H9 (cell line): ENCODE measurements at regions not wholly inside any gene's neighbourhood (a gene's known extent, or its start where the extent isn't known, plus 50 kb on each side); places are given as distances from the start of the nearest gene placed in this dataset.

Experiments
- DNase-seq: peaks from one replicate; pipeline ENCODE4 v3.0.0-alpha.2; 2017
- H2AFZ ChIP-seq: one replicate; pipeline ENCODE4 v1.6.1; 2013; ENCODE audit warnings: mild to moderate bottlenecking, low read length, control low read depth, moderate library complexity
- H2AK5ac ChIP-seq: 2 replicates; pipeline ENCODE4 v1.6.1; 2013; ENCODE audit warnings: low read length, control low read depth, mixed read lengths; ENCODE audit not compliant: insufficient read length
- H2BK120ac ChIP-seq: one replicate; pipeline ENCODE4 v1.6.1; 2013; ENCODE audit warnings: low read depth, mild to moderate bottlenecking, low read length, control low read depth, inconsistent platforms; ENCODE audit not compliant: poor library complexity, severe bottlenecking
- H2BK12ac ChIP-seq: 2 replicates; pipeline ENCODE4 v1.6.1; 2013; ENCODE audit warnings: low read length, control low read depth, mixed read lengths, low read depth; ENCODE audit not compliant: insufficient read length
- H2BK15ac ChIP-seq: 2 replicates; pipeline ENCODE4 v1.6.1; 2013; ENCODE audit warnings: low read depth, low read length, control low read depth
- H2BK20ac ChIP-seq: one replicate; pipeline ENCODE4 v1.6.1; 2013; ENCODE audit warnings: low read depth, mild to moderate bottlenecking, low read length, control low read depth, inconsistent platforms; ENCODE audit not compliant: poor library complexity, severe bottlenecking
- H2BK5ac ChIP-seq: 2 replicates; pipeline ENCODE4 v1.6.1; 2013; ENCODE audit warnings: low read length, control low read depth, mixed read lengths; ENCODE audit not compliant: insufficient read length
- H3K14ac ChIP-seq: 2 replicates; pipeline ENCODE4 v1.6.1; 2013; ENCODE audit warnings: low read length, control low read depth; ENCODE audit not compliant: insufficient read depth
- H3K18ac ChIP-seq: 2 replicates; pipeline ENCODE4 v1.6.1; 2013; ENCODE audit warnings: low read depth, mild to moderate bottlenecking, mixed read lengths, low read length, control low read depth; ENCODE audit not compliant: insufficient read length
- H3K23ac ChIP-seq: 2 replicates; pipeline ENCODE4 v1.6.1; 2013; ENCODE audit warnings: low read length, control low read depth, mixed read lengths, low read depth; ENCODE audit not compliant: insufficient read length
- H3K23me2 ChIP-seq: 2 replicates; pipeline ENCODE4 v1.6.1; 2013; ENCODE audit warnings: low read depth, mild to moderate bottlenecking, mixed read lengths, low read length, control low read depth; ENCODE audit not compliant: insufficient read length, poor library complexity, severe bottlenecking
- H3K27ac ChIP-seq: 2 replicates; pipeline ENCODE4 v1.5.1; 2013; ENCODE audit warnings: low read length, control low read depth, mixed read lengths, low read depth; ENCODE audit not compliant: insufficient read length
- H3K27me3 ChIP-seq: 2 replicates; pipeline ENCODE4 v1.6.1; 2013; ENCODE audit warnings: low read length, control low read depth, inconsistent platforms; ENCODE audit not compliant: insufficient read depth
- H3K4ac ChIP-seq: 2 replicates; pipeline ENCODE4 v1.6.1; 2013; ENCODE audit warnings: low read depth, mild to moderate bottlenecking, control low read depth, inconsistent platforms, low read length, moderate library complexity
- H3K4me1 ChIP-seq: 2 replicates; pipeline ENCODE4 v1.6.1; 2013; ENCODE audit warnings: low read length, control low read depth, inconsistent platforms; ENCODE audit not compliant: insufficient read depth
- H3K4me2 ChIP-seq: 2 replicates; pipeline ENCODE4 v1.6.1; 2013; ENCODE audit warnings: low read length, control low read depth, mixed read lengths; ENCODE audit not compliant: insufficient read length, insufficient read depth
- H3K56ac ChIP-seq: 2 replicates; pipeline ENCODE4 v1.6.1; 2013; ENCODE audit warnings: low read depth, mild to moderate bottlenecking, mixed read lengths, low read length, control low read depth; ENCODE audit not compliant: insufficient read length
- H3K79me1 ChIP-seq: 2 replicates; pipeline ENCODE4 v1.6.1; 2013; ENCODE audit warnings: low read depth, mild to moderate bottlenecking, moderate library complexity, low read length, control low read depth, inconsistent platforms; ENCODE audit not compliant: insufficient read depth, poor library complexity, severe bottlenecking
- H3K79me2 ChIP-seq: 2 replicates; pipeline ENCODE4 v1.6.1; 2013; ENCODE audit warnings: low read length, control low read depth, inconsistent platforms; ENCODE audit not compliant: insufficient read depth
- H3K9ac ChIP-seq: 2 replicates; pipeline ENCODE4 v1.6.1; 2013; ENCODE audit warnings: low read length, control low read depth, mixed read lengths; ENCODE audit not compliant: insufficient read length; ENCODE audit errors: extremely low read depth
- H3K9me3 ChIP-seq: one replicate; pipeline ENCODE4 v1.6.1; 2013; ENCODE audit warnings: low read depth, low read length, inconsistent platforms; ENCODE audit not compliant: control insufficient read depth
- H3T11ph ChIP-seq: one replicate; pipeline ENCODE4 v1.6.1; 2013; ENCODE audit warnings: mild to moderate bottlenecking, low read length, control low read depth, inconsistent platforms
- H4K20me1 ChIP-seq: one replicate; pipeline ENCODE4 v1.6.1; 2013; ENCODE audit not compliant: control insufficient read depth, insufficient read length, insufficient read depth
- H4K5ac ChIP-seq: 2 replicates; pipeline ENCODE4 v1.6.1; 2013; ENCODE audit warnings: low read depth, mild to moderate bottlenecking, mixed read lengths, low read length, control low read depth; ENCODE audit not compliant: insufficient read length
- H4K8ac ChIP-seq: replicated peaks from 2 replicates; pipeline ENCODE4 v1.6.1; 2013; ENCODE audit warnings: low read length, control low read depth, mixed read lengths, low read depth; ENCODE audit not compliant: insufficient read length
- H4K91ac ChIP-seq: 2 replicates; pipeline ENCODE4 v1.6.1; 2013; ENCODE audit warnings: low read depth, mild to moderate bottlenecking, moderate library complexity, mixed read lengths, low read length, control low read depth; ENCODE audit not compliant: insufficient read length
- H3K27ac Mint-ChIP-seq, 3 experiments: 2 replicates in 2 of 3; 3 replicates in 1 of 3; pipeline ENCODE4 v1.8.0; 2020 to 2021; ENCODE audit warnings: mixed read lengths in 3 of 3, mild to moderate bottlenecking in 1 of 3, moderate library complexity in 1 of 3
- H3K27me3 Mint-ChIP-seq: 2 replicates; pipeline ENCODE4 v1.8.0; 2021; ENCODE audit warnings: low read depth, mild to moderate bottlenecking, moderate library complexity, mixed read lengths
- H3K36me3 Mint-ChIP-seq, 3 experiments: 2 replicates in 2 of 3; 3 replicates in 1 of 3; pipeline ENCODE4 v1.8.0; 2020 to 2021; ENCODE audit warnings: low read depth in 3 of 3, mixed read lengths in 3 of 3; ENCODE audit not compliant: insufficient read depth in 1 of 3
- H3K4me1 Mint-ChIP-seq, 2 experiments: 2 replicates each; pipeline ENCODE4 v1.8.0; 2020; ENCODE audit warnings: mixed read lengths in 2 of 2
- H3K4me3 Mint-ChIP-seq, 2 experiments: 2 replicates in 1 of 2; 3 replicates in 1 of 2; pipeline ENCODE4 v1.8.0; 2020 to 2021; ENCODE audit warnings: mild to moderate bottlenecking in 2 of 2, mixed read lengths in 2 of 2, moderate library complexity in 1 of 2
- H3K9me3 Mint-ChIP-seq, 2 experiments: 2 replicates in 1 of 2; 3 replicates in 1 of 2; pipeline ENCODE4 v1.8.0; 2020; ENCODE audit warnings: mild to moderate bottlenecking in 2 of 2, mixed read lengths in 2 of 2, moderate library complexity in 1 of 2
- CTCF ChIP-seq: fragments of 200-600 bp; sonication (generic); conservative IDR thresholded peaks from 3 replicates; pipeline ENCODE4 v1.8.0; 2021; ENCODE audit warnings: antibody characterized with exemption, mild to moderate bottlenecking

DNA sequence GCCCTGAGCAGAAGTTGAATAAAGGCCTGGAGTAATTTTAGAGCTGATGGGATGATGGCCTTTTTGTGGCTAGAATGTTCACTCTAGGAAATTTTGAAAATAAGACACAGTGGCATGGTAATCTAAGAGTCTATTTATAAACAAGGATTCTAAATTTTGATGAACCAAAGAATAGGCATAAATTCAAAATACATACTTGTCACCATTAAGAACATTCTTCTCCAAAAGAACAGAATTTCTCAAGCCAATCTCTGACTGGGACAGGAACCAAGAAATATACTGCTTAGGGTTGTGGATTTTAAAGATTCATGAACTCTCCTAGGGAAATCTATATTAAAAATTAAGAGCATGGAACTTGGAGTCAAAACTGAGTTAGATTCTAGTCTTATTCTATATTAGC is 98.2 kb upstream of the SETBP1 start:
- H3K14ac ChIP-seq = no peak overlapping the region
- H2BK15ac ChIP-seq = no peak overlapping the region
- Mint-ChIP-seq H3K4me3 (no peak overlapping the region), H3K27ac (no peak overlapping the region), H3K36me3 (no peaks in the 10 kb centered on the region), H3K4me1 (peaks cover 8 to 12% of the 10 kb centered on the region in 2 experiments), H3K27me3 (no peaks in the 10 kb centered on the region), H3K9me3 (no peaks in the 10 kb centered on the region)
- no peaks in the 10 kb centered on the region for H3K4me1 ChIP-seq
- H2BK12ac ChIP-seq = no peak overlapping the region
- no peak overlapping the region for H3K27ac ChIP-seq
- H3K23me2 ChIP-seq = no peaks in the 10 kb centered on the region
- no peaks in the 10 kb centered on the region for H3K79me1 ChIP-seq
- no peaks in the 10 kb centered on the region for H3K9me3 ChIP-seq
- no peak overlapping the region for H3K23ac ChIP-seq
- no peak overlapping the region for H3K18ac ChIP-seq
- no peak overlapping the region for H2BK120ac ChIP-seq
- H2BK5ac ChIP-seq = no peak overlapping the region
- no peak overlapping the region for H4K5ac ChIP-seq
- H4K91ac ChIP-seq = no peak overlapping the region
- no peak overlapping the region for H3K9ac ChIP-seq
- no peak for TF ChIP-seq CTCF
- no peak overlapping the region for H2BK20ac ChIP-seq
- no peak overlapping the region for H3K4me2 ChIP-seq
- H4K8ac ChIP-seq = no peak overlapping the region
- no peak overlapping the region for H3K4ac ChIP-seq
- H3T11ph ChIP-seq = no peak overlapping the region
- H3K27me3 ChIP-seq = no peaks in the 10 kb centered on the region
- H3K79me2 ChIP-seq = no peaks in the 10 kb centered on the region
- DNase-seq = no peak
- H3K56ac ChIP-seq = no peak overlapping the region
- no peak overlapping the region for H2AFZ ChIP-seq
- no peaks in the 10 kb centered on the region for H4K20me1 ChIP-seq
- no peak overlapping the region for H2AK5ac ChIP-seq
